ENCODE measurements at regions not wholly inside any gene's neighbourhood (a gene's known extent, or its start where the extent isn't known, plus 50 kb on each side); places are given as distances from the start of the nearest gene placed in this dataset.

DNA sequence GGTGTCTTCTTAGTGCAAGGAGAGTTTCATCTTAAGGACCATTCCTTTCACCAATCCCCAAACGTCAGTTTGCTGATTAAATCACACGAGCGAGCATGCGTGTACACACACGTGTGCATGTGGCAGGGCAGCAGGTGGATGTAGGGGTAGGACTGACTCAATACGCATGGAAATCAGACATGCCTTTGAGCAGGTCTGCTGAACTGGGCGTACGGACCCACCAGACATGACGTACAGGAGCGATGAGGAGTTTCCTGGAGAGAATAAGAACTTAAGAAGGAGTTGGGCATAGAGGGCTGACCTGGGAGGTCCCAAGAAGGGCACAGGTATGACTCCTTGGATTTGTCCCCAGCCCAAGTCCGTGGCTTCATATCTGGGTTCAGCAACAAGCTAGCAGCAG, 170.0 kb downstream of the FGF18 start:
- Histone ChIP-seq H3K9me3 (ENCODE audit: control extremely low read depth in 1 of 5, control insufficient read depth in 4 of 5, insufficient read depth in 2 of 5, low read depth in 1 of 5, low read length in 4 of 5) (no peaks in the 10 kb centered on the region), H3K4me1 (ENCODE audit: control extremely low read depth in 1 of 4, control insufficient read depth in 4 of 4, insufficient read depth in 4 of 4, low read length in 3 of 4) (peaks cover 0 to 5% (median 0%) of the 10 kb centered on the region in 4 experiments), H3K4me3 (ENCODE audit: control insufficient read depth in 1 of 7, extremely low read depth in 1 of 7, insufficient read depth in 4 of 7, low read depth in 2 of 7, low read length in 6 of 7) (no peak overlapping the region), H3K36me3 (ENCODE audit: control insufficient read depth in 4 of 4, insufficient read depth in 4 of 4, low read length in 3 of 4) (no peaks in the 10 kb centered on the region), H3K27me3 (replicated peaks in 2 of 5; ENCODE audit: control insufficient read depth in 4 of 5, insufficient read depth in 5 of 5, low read length in 4 of 5) (no peaks in the 10 kb centered on the region), H3K27ac (ENCODE audit: insufficient read depth in 1 of 2, low read depth in 1 of 2, low read length in 2 of 2, poor library complexity in 1 of 2, severe bottlenecking in 2 of 2) (no peak overlapping the region)
- WGBS (ENCODE audit: insufficient coverage) = 98% methylated on average over 10 of the region's 11 CpGs
- no peak for DNase-seq
- CTCF ChIA-PET = interaction anchor here (0.8 kb wide), 1 partner anchor 9 kb away, joined by 3 read pairs; no protein-coding TSS in a partner anchor
- POLR2A ChIA-PET = no interaction called here

DNA sequence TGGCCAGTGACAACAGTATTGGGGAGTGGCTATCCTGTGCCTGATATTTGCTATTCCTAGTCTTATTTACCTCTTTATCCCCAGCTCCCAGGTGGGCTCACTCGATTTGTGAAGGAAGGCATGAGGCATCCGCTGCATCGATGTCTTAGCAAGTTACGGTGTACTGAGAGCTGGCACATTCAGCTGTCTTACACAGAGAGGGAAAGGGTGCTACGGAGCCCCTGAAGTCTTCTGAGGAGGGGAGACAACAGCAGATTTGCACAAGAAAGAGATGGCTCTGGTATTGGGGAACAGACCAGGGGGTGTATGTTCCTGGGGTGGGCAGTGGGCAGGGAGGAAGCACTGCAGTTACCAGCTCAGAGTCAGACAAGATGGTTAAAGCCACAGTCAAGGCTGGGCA, 172.6 kb downstream of the FGF18 start:
- DNase-seq = no peak
- H3K27ac ChIP-seq (ENCODE audit: insufficient read depth in 1 of 2, low read depth in 1 of 2, low read length in 2 of 2, poor library complexity in 1 of 2, severe bottlenecking in 2 of 2) = no peak overlapping the region

DNA sequence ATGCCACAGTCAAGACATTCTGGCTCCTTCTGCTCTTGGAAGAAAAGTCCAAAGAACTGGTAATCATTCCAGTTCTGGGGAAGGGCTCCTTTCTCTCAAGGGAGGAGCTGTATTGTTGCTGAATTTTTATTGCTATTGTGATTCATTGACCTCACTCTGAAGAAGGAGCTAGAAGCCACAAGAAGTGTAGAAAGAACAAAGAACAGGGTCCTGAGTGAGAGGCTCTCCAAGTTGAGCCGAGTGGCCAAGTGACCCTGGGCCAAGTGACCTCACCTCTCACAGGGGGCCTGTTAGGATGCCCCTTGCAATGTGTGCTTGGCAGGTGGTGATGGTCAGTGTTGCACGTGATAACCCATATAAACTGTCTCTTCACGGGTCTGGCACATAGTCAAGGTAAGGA, 173.3 kb downstream of the FGF18 start:
- DNase-seq = no peak
- Histone ChIP-seq H3K4me1 (ENCODE audit: control extremely low read depth in 1 of 4, control insufficient read depth in 4 of 4, insufficient read depth in 4 of 4, low read length in 3 of 4) (peaks cover 0 to 5% (median 0%) of the 10 kb centered on the region in 4 experiments), H3K36me3 (ENCODE audit: control insufficient read depth in 4 of 4, insufficient read depth in 4 of 4, low read length in 3 of 4) (no peaks in the 10 kb centered on the region), H3K27me3 (replicated peaks in 2 of 5; ENCODE audit: control insufficient read depth in 4 of 5, insufficient read depth in 5 of 5, low read length in 4 of 5) (no peaks in the 10 kb centered on the region), H3K27ac (ENCODE audit: insufficient read depth in 1 of 2, low read depth in 1 of 2, low read length in 2 of 2, poor library complexity in 1 of 2, severe bottlenecking in 2 of 2) (no peak overlapping the region), H3K9me3 (ENCODE audit: control extremely low read depth in 1 of 5, control insufficient read depth in 4 of 5, insufficient read depth in 2 of 5, low read depth in 1 of 5, low read length in 4 of 5) (no peaks in the 10 kb centered on the region), H3K4me3 (ENCODE audit: control insufficient read depth in 1 of 7, extremely low read depth in 1 of 7, insufficient read depth in 4 of 7, low read depth in 2 of 7, low read length in 6 of 7) (no peak overlapping the region)
- WGBS (ENCODE audit: insufficient coverage) = 94% methylated on average over 3 of the region's 3 CpGs
- POLR2A ChIA-PET = interaction anchor here (0.8 kb wide), 1 partner anchor 8 kb away, joined by 3 read pairs; no protein-coding TSS in a partner anchor
- CTCF ChIA-PET = interaction anchor here (0.9 to 1.6 kb wide), 4 partner anchors 14 to 267 kb away, joined by 3 to 5 read pairs (median 4); no protein-coding TSS in a partner anchor

More for the DNA sequence above, 172.6 kb downstream of the FGF18 start:
- Histone ChIP-seq H3K36me3 (ENCODE audit: control insufficient read depth in 4 of 4, insufficient read depth in 4 of 4, low read length in 3 of 4) (no peaks in the 10 kb centered on the region), H3K4me3 (ENCODE audit: control insufficient read depth in 1 of 7, extremely low read depth in 1 of 7, insufficient read depth in 4 of 7, low read depth in 2 of 7, low read length in 6 of 7) (no peak overlapping the region), H3K27me3 (replicated peaks in 2 of 5; ENCODE audit: control insufficient read depth in 4 of 5, insufficient read depth in 5 of 5, low read length in 4 of 5) (no peaks in the 10 kb centered on the region), H3K4me1 (ENCODE audit: control extremely low read depth in 1 of 4, control insufficient read depth in 4 of 4, insufficient read depth in 4 of 4, low read length in 3 of 4) (peaks cover 0 to 5% (median 0%) of the 10 kb centered on the region in 4 experiments), H3K9me3 (ENCODE audit: control extremely low read depth in 1 of 5, control insufficient read depth in 4 of 5, insufficient read depth in 2 of 5, low read depth in 1 of 5, low read length in 4 of 5) (no peaks in the 10 kb centered on the region)
- POLR2A ChIA-PET = interaction anchor here (0.8 kb wide), 1 partner anchor 9 kb away, joined by 3 read pairs; no protein-coding TSS in a partner anchor
- WGBS (ENCODE audit: insufficient coverage) = 98% methylated on average over 5 of the region's 5 CpGs
- CTCF ChIA-PET = interaction anchor here (1.3 kb wide), 1 partner anchor 268 kb away, joined by 3 read pairs; no protein-coding TSS in a partner anchor

DNA sequence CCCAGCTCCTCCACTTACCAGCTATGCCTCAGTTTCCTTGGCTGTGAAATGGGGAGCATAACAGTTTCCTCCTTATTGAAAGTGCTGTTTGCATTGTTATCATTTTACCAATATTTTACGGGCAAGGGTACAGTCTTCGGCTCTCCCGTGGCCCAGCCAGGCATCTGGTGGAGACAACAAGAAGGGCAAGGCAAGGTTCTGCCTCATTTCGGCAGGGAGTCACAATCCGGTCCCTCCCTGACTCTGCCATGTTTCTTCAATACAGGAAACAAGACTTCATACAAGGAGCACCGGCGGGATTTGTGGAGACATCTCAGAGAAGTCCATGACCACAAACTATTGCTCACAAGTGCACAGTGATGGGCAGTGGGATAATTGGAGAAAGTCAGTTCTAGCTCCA, 174.0 kb downstream of the FGF18 start:
- Histone ChIP-seq H3K4me1 (ENCODE audit: control extremely low read depth in 1 of 4, control insufficient read depth in 4 of 4, insufficient read depth in 4 of 4, low read length in 3 of 4) (peaks cover 0 to 5% (median 0%) of the 10 kb centered on the region in 4 experiments), H3K36me3 (ENCODE audit: control insufficient read depth in 4 of 4, insufficient read depth in 4 of 4, low read length in 3 of 4) (no peaks in the 10 kb centered on the region), H3K4me3 (ENCODE audit: control insufficient read depth in 1 of 7, extremely low read depth in 1 of 7, insufficient read depth in 4 of 7, low read depth in 2 of 7, low read length in 6 of 7) (no peak overlapping the region), H3K27ac (ENCODE audit: insufficient read depth in 1 of 2, low read depth in 1 of 2, low read length in 2 of 2, poor library complexity in 1 of 2, severe bottlenecking in 2 of 2) (no peak overlapping the region), H3K9me3 (ENCODE audit: control extremely low read depth in 1 of 5, control insufficient read depth in 4 of 5, insufficient read depth in 2 of 5, low read depth in 1 of 5, low read length in 4 of 5) (no peaks in the 10 kb centered on the region), H3K27me3 (replicated peaks in 2 of 5; ENCODE audit: control insufficient read depth in 4 of 5, insufficient read depth in 5 of 5, low read length in 4 of 5) (no peaks in the 10 kb centered on the region)
- POLR2A ChIA-PET = no interaction called here
- no peak for DNase-seq
- WGBS (ENCODE audit: insufficient coverage) = 98% methylated on average over 6 of the region's 7 CpGs
- CTCF ChIA-PET = interaction anchor here (0.9 to 1.6 kb wide), 3 partner anchors 13 to 42 kb away, joined by 3 to 5 read pairs (median 4); no protein-coding TSS in a partner anchor

DNA sequence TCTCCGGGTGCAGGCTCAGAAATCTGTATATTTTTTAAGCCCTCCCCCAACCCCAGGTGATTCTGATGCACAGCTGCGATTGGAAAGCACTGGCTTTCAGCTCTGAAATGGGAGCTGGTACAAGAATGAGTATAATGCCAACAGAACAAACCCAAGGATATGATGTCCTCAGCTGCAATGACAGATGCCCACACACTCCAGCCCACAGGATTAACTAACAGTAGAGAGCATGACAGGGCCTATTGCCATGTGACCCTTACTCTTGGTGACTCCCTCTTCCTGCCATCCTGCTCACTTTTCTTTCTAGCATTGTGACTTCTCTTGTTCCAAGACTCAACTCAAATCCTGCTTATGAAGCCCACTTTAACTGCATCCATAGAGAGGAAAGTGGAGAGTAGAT, 174.5 kb downstream of the FGF18 start:
- Histone ChIP-seq H3K27me3 (replicated peaks in 2 of 5; ENCODE audit: control insufficient read depth in 4 of 5, insufficient read depth in 5 of 5, low read length in 4 of 5) (no peaks in the 10 kb centered on the region), H3K9me3 (ENCODE audit: control extremely low read depth in 1 of 5, control insufficient read depth in 4 of 5, insufficient read depth in 2 of 5, low read depth in 1 of 5, low read length in 4 of 5) (no peaks in the 10 kb centered on the region), H3K27ac (ENCODE audit: insufficient read depth in 1 of 2, low read depth in 1 of 2, low read length in 2 of 2, poor library complexity in 1 of 2, severe bottlenecking in 2 of 2) (no peak overlapping the region), H3K4me1 (ENCODE audit: control extremely low read depth in 1 of 4, control insufficient read depth in 4 of 4, insufficient read depth in 4 of 4, low read length in 3 of 4) (peaks cover 0 to 5% (median 0%) of the 10 kb centered on the region in 4 experiments), H3K4me3 (ENCODE audit: control insufficient read depth in 1 of 7, extremely low read depth in 1 of 7, insufficient read depth in 4 of 7, low read depth in 2 of 7, low read length in 6 of 7) (no peak overlapping the region), H3K36me3 (ENCODE audit: control insufficient read depth in 4 of 4, insufficient read depth in 4 of 4, low read length in 3 of 4) (no peaks in the 10 kb centered on the region)
- 86% methylated on average over 2 of the region's 2 CpGs for WGBS (ENCODE audit: insufficient coverage)
- POLR2A ChIA-PET = no interaction called here
- CTCF ChIA-PET = interaction anchor here (1.0 to 1.6 kb wide), 2 partner anchors 10 to 42 kb away, joined by 3 to 5 read pairs; no protein-coding TSS in a partner anchor
- DNase-seq = peak in 1 of 3 donors; percentile 6

DNA sequence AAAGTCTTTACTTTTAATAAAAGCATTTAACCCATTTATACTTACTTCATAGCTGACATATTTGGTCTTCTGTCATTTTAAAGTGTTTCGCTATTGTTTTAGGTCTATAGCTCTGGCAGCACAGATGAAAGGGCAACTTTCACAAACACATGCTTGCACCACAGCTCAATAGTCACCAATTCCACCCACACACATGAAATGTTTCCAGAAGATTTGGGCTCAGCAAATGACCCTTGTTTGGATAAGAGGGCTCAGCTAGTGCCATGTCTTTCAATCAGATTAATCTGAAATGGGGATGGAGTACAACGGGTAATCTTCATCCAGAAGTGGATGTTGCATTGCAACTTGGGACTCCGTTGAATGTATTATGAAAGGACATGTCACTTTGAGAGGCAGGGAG, 176.0 kb downstream of the FGF18 start:
- no peak for DNase-seq

DNA sequence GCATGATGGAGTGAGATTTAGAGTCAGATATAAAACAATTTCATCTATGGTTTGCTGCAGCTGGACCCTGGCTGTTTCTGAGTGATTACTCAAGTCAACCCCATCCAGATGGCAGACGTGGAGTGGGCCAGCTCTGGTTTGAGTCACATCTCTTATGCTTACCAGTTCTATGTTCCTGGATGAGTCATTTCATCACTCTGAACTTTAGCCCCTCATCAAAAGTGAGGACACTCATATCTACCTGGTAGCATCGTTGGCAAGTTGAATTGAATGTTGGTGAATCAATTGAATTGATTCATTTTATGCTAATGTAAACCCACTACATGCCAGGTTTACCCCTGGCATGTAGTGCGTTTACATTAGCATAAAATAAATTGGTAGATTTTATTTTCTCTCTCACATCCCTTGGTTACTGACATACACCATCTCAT, 176.4 kb downstream of the FGF18 start:
- H3K27me3 ChIP-seq (replicated peaks in 2 of 5; ENCODE audit: control insufficient read depth in 4 of 5, insufficient read depth in 5 of 5, low read length in 4 of 5) = no peaks in the 10 kb centered on the region
- H3K4me1 ChIP-seq (ENCODE audit: control extremely low read depth in 1 of 4, control insufficient read depth in 4 of 4, insufficient read depth in 4 of 4, low read length in 3 of 4) = peaks cover 0 to 19% (median 15%) of the 10 kb centered on the region in 4 experiments
- WGBS (ENCODE audit: insufficient coverage) = 88% methylated on average over 1 of the region's 3 CpGs
- ChIA-PET POLR2A (interaction anchor here (0.7 kb wide), 1 partner anchor 28 kb away, joined by 4 read pairs; no protein-coding TSS in a partner anchor), CTCF (no interaction called here)
- peak in 2 of 3 donors; percentile 39 to 50 for DNase-seq
- no peaks in the 10 kb centered on the region for H3K36me3 ChIP-seq (ENCODE audit: control insufficient read depth in 4 of 4, insufficient read depth in 4 of 4, low read length in 3 of 4)
- H3K4me3 ChIP-seq (ENCODE audit: control insufficient read depth in 1 of 7, extremely low read depth in 1 of 7, insufficient read depth in 4 of 7, low read depth in 2 of 7, low read length in 6 of 7) = no peak overlapping the region
- no peak overlapping the region for H3K27ac ChIP-seq (ENCODE audit: insufficient read depth in 1 of 2, low read depth in 1 of 2, low read length in 2 of 2, poor library complexity in 1 of 2, severe bottlenecking in 2 of 2)
- no peaks in the 10 kb centered on the region for H3K9me3 ChIP-seq (ENCODE audit: control extremely low read depth in 1 of 5, control insufficient read depth in 4 of 5, insufficient read depth in 2 of 5, low read depth in 1 of 5, low read length in 4 of 5)

More for the DNA sequence above, 176.0 kb downstream of the FGF18 start:
- H3K27ac ChIP-seq (ENCODE audit: insufficient read depth in 1 of 2, low read depth in 1 of 2, low read length in 2 of 2, poor library complexity in 1 of 2, severe bottlenecking in 2 of 2) = no peak overlapping the region
- CTCF ChIA-PET = no interaction called here
- H3K4me1 ChIP-seq (ENCODE audit: control extremely low read depth in 1 of 4, control insufficient read depth in 4 of 4, insufficient read depth in 4 of 4, low read length in 3 of 4) = peaks cover 0 to 15% (median 11%) of the 10 kb centered on the region in 4 experiments
- H3K9me3 ChIP-seq (ENCODE audit: control extremely low read depth in 1 of 5, control insufficient read depth in 4 of 5, insufficient read depth in 2 of 5, low read depth in 1 of 5, low read length in 4 of 5) = no peaks in the 10 kb centered on the region
- no peaks in the 10 kb centered on the region for H3K27me3 ChIP-seq (replicated peaks in 2 of 5; ENCODE audit: control insufficient read depth in 4 of 5, insufficient read depth in 5 of 5, low read length in 4 of 5)
- POLR2A ChIA-PET = interaction anchor here (0.7 kb wide), 1 partner anchor 28 kb away, joined by 4 read pairs; no protein-coding TSS in a partner anchor
- H3K4me3 ChIP-seq (ENCODE audit: control insufficient read depth in 1 of 7, extremely low read depth in 1 of 7, insufficient read depth in 4 of 7, low read depth in 2 of 7, low read length in 6 of 7) = no peak overlapping the region
- no peaks in the 10 kb centered on the region for H3K36me3 ChIP-seq (ENCODE audit: control insufficient read depth in 4 of 4, insufficient read depth in 4 of 4, low read length in 3 of 4)
- 100% methylated on average over 1 of the region's 3 CpGs for WGBS (ENCODE audit: insufficient coverage)
